ENCODE measurements at regions not wholly inside any gene's neighbourhood (a gene's known extent, or its start where the extent isn't known, plus 50 kb on each side); places are given as distances from the start of the nearest gene placed in this dataset.

DNA sequence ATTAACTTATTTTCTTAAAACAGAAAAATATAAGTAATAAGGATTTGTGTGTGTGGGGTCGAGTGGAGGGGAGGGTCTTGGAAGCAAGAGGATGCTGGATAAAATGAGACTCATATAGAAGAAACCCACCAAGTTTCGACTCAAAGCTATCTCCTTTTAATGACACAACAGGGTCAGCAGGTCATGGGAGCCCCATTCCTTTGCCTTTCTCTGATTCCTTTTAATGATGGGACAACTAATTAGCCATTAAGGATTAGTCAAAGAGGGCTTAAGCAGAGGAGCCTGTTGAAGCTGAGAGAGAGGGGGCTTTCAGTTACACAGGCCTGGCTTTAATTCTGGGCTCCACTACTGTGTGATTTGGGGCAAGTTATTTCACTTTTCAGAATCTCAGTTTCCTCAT, 102.8 kb downstream of the GPR50 start:
- H3F3A ChIP-seq (replicated peaks; ENCODE audit: insufficient read depth) = no peaks in the 10 kb centered on the region
- POLR2A ChIA-PET = no interaction called here
- H4K20me1 ChIP-seq (ENCODE audit: insufficient read depth) = no peaks in the 10 kb centered on the region
- no peak overlapping the region for H3K4me2 ChIP-seq
- no peaks in the 10 kb centered on the region for H3K4me1 ChIP-seq (ENCODE audit: control insufficient read depth in 1 of 2, insufficient read depth in 2 of 2, low read depth in 1 of 2, low read length in 1 of 2)
- H3K27me3 ChIP-seq (ENCODE audit: insufficient read depth) = no peaks in the 10 kb centered on the region
- H2AFZ ChIP-seq (ENCODE audit: low read depth) = no peak overlapping the region
- H3K79me2 ChIP-seq (ENCODE audit: insufficient read depth) = no peaks in the 10 kb centered on the region
- 2% methylated on average over 2 of the region's 2 CpGs for WGBS (ENCODE audit: low lambda C conversion rate)
- H3K9me2 ChIP-seq = no peaks in the 10 kb centered on the region
- no peak for TF ChIP-seq MXI1 (IDR thresholded peaks at IDR 0.05; ENCODE audit: low read depth, low read length)
- no peaks in the 10 kb centered on the region for H3K9me3 ChIP-seq
- no peak for DNase-seq
- CTCF ChIA-PET = no interaction called here
- no peak overlapping the region for H3K9ac ChIP-seq
- no peak overlapping the region for H3K27ac ChIP-seq (ENCODE audit: low read depth in 2 of 2, low read length in 1 of 2)
- H3K4me3 ChIP-seq (ENCODE audit: low read depth in 2 of 2, low read length in 1 of 2) = no peak overlapping the region
- H3K36me3 ChIP-seq (replicated peaks in 1 of 2; ENCODE audit: control insufficient read depth in 1 of 2, insufficient read depth in 2 of 2, low read length in 1 of 2) = no peaks in the 10 kb centered on the region

GRCh38 chrX:151287954-151288353, 109.1 kb upstream of the VMA21 start:
- no peak overlapping the region for H3K4me3 ChIP-seq (ENCODE audit: low read depth in 2 of 2, low read length in 1 of 2)
- no peak overlapping the region for H3K9ac ChIP-seq
- WGBS (ENCODE audit: low lambda C conversion rate) = 4% methylated on average over 5 of the region's 5 CpGs
- CTCF ChIA-PET = no interaction called here
- TF ChIP-seq, protein P1, sequence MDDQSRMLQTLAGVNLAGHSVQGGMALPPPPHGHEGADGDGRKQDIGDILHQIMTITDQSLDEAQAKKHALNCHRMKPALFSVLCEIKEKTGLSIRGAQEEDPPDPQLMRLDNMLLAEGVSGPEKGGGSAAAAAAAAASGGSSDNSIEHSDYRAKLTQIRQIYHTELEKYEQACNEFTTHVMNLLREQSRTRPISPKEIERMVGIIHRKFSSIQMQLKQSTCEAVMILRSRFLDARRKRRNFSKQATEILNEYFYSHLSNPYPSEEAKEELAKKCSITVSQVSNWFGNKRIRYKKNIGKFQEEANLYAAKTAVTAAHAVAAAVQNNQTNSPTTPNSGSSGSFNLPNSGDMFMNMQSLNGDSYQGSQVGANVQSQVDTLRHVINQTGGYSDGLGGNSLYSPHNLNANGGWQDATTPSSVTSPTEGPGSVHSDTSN (IDR thresholded peaks at IDR 0.05) = no peak
- TF ChIP-seq RAD21 (IDR thresholded peaks at IDR 0.05; ENCODE audit: low read length) (no peak), SIN3A (IDR thresholded peaks at IDR 0.05; ENCODE audit: borderline replicate concordance, low read depth, low read length) (no peak), REST (IDR thresholded peaks at IDR 0.05; ENCODE audit: low read depth, low read length) (no peak), MAX (IDR thresholded peaks at IDR 0.05; ENCODE audit: low read depth) (no peak), TEAD4 (IDR thresholded peaks at IDR 0.05; ENCODE audit: borderline replicate concordance, insufficient read depth) (no peak), CHD2 (IDR thresholded peaks at IDR 0.05; ENCODE audit: low read length, partially characterized antibody) (no peak), FOXM1 (IDR thresholded peaks at IDR 0.05; ENCODE audit: low read depth) (no peak), NRF1 (IDR thresholded peaks at IDR 0.05; ENCODE audit: low read depth, low read length) (no peak), GABPA (IDR thresholded peaks at IDR 0.05; ENCODE audit: low read depth) (no peak), FOSL2 (IDR thresholded peaks at IDR 0.05; ENCODE audit: borderline replicate concordance, low read depth) (no peak), EP300 (IDR thresholded peaks at IDR 0.05; ENCODE audit: borderline replicate concordance in 1 of 2, low read depth in 1 of 2, low read length in 1 of 2) (no peak), FOXJ3 (CRISPR knock-in tag; IDR thresholded peaks at IDR 0.05) (no peak)
- TF ChIP-seq, protein P2, sequence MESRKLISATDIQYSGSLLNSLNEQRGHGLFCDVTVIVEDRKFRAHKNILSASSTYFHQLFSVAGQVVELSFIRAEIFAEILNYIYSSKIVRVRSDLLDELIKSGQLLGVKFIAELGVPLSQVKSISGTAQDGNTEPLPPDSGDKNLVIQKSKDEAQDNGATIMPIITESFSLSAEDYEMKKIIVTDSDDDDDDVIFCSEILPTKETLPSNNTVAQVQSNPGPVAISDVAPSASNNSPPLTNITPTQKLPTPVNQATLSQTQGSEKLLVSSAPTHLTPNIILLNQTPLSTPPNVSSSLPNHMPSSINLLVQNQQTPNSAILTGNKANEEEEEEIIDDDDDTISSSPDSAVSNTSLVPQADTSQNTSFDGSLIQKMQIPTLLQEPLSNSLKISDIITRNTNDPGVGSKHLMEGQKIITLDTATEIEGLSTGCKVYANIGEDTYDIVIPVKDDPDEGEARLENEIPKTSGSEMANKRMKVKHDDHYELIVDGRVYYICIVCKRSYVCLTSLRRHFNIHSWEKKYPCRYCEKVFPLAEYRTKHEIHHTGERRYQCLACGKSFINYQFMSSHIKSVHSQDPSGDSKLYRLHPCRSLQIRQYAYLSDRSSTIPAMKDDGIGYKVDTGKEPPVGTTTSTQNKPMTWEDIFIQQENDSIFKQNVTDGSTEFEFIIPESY (IDR thresholded peaks at IDR 0.05; ENCODE audit: borderline replicate concordance, low read depth) = no peak
- TF ChIP-seq, protein P3, sequence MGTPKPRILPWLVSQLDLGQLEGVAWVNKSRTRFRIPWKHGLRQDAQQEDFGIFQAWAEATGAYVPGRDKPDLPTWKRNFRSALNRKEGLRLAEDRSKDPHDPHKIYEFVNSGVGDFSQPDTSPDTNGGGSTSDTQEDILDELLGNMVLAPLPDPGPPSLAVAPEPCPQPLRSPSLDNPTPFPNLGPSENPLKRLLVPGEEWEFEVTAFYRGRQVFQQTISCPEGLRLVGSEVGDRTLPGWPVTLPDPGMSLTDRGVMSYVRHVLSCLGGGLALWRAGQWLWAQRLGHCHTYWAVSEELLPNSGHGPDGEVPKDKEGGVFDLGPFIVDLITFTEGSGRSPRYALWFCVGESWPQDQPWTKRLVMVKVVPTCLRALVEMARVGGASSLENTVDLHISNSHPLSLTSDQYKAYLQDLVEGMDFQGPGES (IDR thresholded peaks at IDR 0.05; ENCODE audit: low read depth, low read length) = no peak
- H3F3A ChIP-seq (replicated peaks; ENCODE audit: insufficient read depth) = no peaks in the 10 kb centered on the region
- no peaks in the 10 kb centered on the region for H3K36me3 ChIP-seq (replicated peaks in 1 of 2; ENCODE audit: control insufficient read depth in 1 of 2, insufficient read depth in 2 of 2, low read length in 1 of 2)
- no peaks in the 10 kb centered on the region for H3K79me2 ChIP-seq (ENCODE audit: insufficient read depth)
- no peaks in the 10 kb centered on the region for H3K9me3 ChIP-seq
- H3K4me2 ChIP-seq = no peak overlapping the region
- DNase-seq = no peak
- no peaks in the 10 kb centered on the region for H3K9me2 ChIP-seq
- H3K27ac ChIP-seq (ENCODE audit: low read depth in 2 of 2, low read length in 1 of 2) = no peak overlapping the region
- POLR2A ChIA-PET = interaction anchor here (0.6 kb wide), 1 partner anchor 93 kb away, joined by 5 read pairs; no protein-coding TSS in a partner anchor
- H2AFZ ChIP-seq (ENCODE audit: low read depth) = no peak overlapping the region
- no peaks in the 10 kb centered on the region for H4K20me1 ChIP-seq (ENCODE audit: insufficient read depth)
- no peaks in the 10 kb centered on the region for H3K27me3 ChIP-seq (ENCODE audit: insufficient read depth)
- no peaks in the 10 kb centered on the region for H3K4me1 ChIP-seq (ENCODE audit: control insufficient read depth in 1 of 2, insufficient read depth in 2 of 2, low read depth in 1 of 2, low read length in 1 of 2)

All from SK-N-SH (cell line).